ENCODE measurements at regions not wholly inside any gene's neighbourhood (a gene's known extent, or its start where the extent isn't known, plus 50 kb on each side); places are given as distances from the start of the nearest gene placed in this dataset.

DNA sequence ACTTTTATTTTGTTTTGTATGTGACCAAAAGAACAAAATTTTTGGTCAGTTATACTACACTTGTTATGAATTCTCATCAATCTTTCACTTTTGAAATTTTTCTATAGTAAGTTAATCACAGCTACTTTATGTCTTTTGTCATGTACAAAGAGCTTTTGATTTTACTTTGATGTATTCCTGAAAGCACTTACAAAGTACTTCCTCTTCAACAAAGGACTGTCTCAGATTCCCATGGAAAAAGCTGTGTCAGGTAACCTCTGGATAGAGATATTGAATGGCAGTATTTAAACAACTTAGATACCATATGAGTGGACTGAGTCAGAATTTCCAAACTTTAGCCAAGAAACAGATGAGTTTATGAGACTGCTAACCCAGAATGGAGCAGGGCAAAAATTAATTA is 689.3 kb upstream of the ATXN8OS start:
- POLR2A ChIA-PET: no interaction called here
- Histone ChIP-seq H3K9me3 (replicated peaks; ENCODE audit: control insufficient read depth, insufficient read depth, low read length) (no peaks in the 10 kb centered on the region; the same call in 2 of the 3 replicates), H3K4me3 (no peak overlapping the region), H2AFZ (ENCODE audit: control insufficient read depth, low read depth, low read length) (no peak overlapping the region), H3K9ac (ENCODE audit: control insufficient read depth, insufficient read depth, low read length) (no peak overlapping the region), H3K27ac (ENCODE audit: control insufficient read depth, insufficient read depth) (no peak overlapping the region), H3K4me1 (ENCODE audit: control insufficient read depth, insufficient read depth, low read length) (no peaks in the 10 kb centered on the region), H3K79me2 (ENCODE audit: control insufficient read depth, insufficient read depth, low read length) (no peaks in the 10 kb centered on the region), H3K4me2 (ENCODE audit: control insufficient read depth, insufficient read depth) (no peak overlapping the region), H4K20me1 (ENCODE audit: control insufficient read depth, insufficient read depth) (no peaks in the 10 kb centered on the region), H3K36me3 (ENCODE audit: control insufficient read depth in 2 of 2, insufficient read depth in 2 of 2, low read length in 1 of 2) (no peaks in the 10 kb centered on the region), H3K27me3 (replicated peaks in 1 of 2; ENCODE audit: control insufficient read depth in 2 of 2, insufficient read depth in 2 of 2, low read length in 1 of 2) (no peaks in the 10 kb centered on the region)
- SMC1A ChIA-PET (ENCODE audit: uncharacterized antibody, unreplicated experiment): interaction anchor here (0.6 kb wide), 1 partner anchor 184 kb away, joined by 3 read pairs; no protein-coding TSS in a partner anchor
- FAIRE-seq (no peak), ATAC-seq (no peak), DNase-seq (ENCODE audit: low read depth, low spot score) (no peak)
- RAD21 ChIA-PET (ENCODE audit: unreplicated experiment): no interaction called here
- TF ChIP-seq POU2F2 (IDR thresholded peaks at IDR 0.05; ENCODE audit: borderline replicate concordance, low read depth, low read length): no peak
- TF ChIP-seq, protein P1, sequence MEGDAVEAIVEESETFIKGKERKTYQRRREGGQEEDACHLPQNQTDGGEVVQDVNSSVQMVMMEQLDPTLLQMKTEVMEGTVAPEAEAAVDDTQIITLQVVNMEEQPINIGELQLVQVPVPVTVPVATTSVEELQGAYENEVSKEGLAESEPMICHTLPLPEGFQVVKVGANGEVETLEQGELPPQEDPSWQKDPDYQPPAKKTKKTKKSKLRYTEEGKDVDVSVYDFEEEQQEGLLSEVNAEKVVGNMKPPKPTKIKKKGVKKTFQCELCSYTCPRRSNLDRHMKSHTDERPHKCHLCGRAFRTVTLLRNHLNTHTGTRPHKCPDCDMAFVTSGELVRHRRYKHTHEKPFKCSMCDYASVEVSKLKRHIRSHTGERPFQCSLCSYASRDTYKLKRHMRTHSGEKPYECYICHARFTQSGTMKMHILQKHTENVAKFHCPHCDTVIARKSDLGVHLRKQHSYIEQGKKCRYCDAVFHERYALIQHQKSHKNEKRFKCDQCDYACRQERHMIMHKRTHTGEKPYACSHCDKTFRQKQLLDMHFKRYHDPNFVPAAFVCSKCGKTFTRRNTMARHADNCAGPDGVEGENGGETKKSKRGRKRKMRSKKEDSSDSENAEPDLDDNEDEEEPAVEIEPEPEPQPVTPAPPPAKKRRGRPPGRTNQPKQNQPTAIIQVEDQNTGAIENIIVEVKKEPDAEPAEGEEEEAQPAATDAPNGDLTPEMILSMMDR (IDR thresholded peaks at IDR 0.05 in 2 of 3, conservative IDR thresholded peaks at IDR 0.05 in 1 of 3; ENCODE audit: control insufficient read depth in 2 of 3, extremely low read depth in 1 of 3, insufficient read depth in 1 of 3, low read depth in 3 of 3, low read length in 3 of 3): no peak
- TF ChIP-seq SMARCA5 (IDR thresholded peaks at IDR 0.05): no peak
- TF ChIP-seq, protein P2, sequence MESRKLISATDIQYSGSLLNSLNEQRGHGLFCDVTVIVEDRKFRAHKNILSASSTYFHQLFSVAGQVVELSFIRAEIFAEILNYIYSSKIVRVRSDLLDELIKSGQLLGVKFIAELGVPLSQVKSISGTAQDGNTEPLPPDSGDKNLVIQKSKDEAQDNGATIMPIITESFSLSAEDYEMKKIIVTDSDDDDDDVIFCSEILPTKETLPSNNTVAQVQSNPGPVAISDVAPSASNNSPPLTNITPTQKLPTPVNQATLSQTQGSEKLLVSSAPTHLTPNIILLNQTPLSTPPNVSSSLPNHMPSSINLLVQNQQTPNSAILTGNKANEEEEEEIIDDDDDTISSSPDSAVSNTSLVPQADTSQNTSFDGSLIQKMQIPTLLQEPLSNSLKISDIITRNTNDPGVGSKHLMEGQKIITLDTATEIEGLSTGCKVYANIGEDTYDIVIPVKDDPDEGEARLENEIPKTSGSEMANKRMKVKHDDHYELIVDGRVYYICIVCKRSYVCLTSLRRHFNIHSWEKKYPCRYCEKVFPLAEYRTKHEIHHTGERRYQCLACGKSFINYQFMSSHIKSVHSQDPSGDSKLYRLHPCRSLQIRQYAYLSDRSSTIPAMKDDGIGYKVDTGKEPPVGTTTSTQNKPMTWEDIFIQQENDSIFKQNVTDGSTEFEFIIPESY (IDR thresholded peaks at IDR 0.05): no peak
- TF ChIP-seq NR2C2 (IDR thresholded peaks at IDR 0.05; ENCODE audit: borderline replicate concordance, control insufficient read depth, insufficient read length, low read depth): no peak
- TF ChIP-seq KAT2A (conservative IDR thresholded peaks at IDR 0.05; ENCODE audit: control insufficient read depth, low read depth, low read length): no peak
- TF ChIP-seq SIX5 (IDR thresholded peaks at IDR 0.05; ENCODE audit: low read depth, low read length, severe bottlenecking): no peak
- no peak for TF ChIP-seq TBL1XR1 (IDR thresholded peaks at IDR 0.05; ENCODE audit: low read depth, low read length)
- TF ChIP-seq RB1 (IDR thresholded peaks at IDR 0.05; ENCODE audit: borderline replicate concordance): no peak
- TF ChIP-seq FOS (IDR thresholded peaks at IDR 0.05; ENCODE audit: borderline replicate concordance, extremely low read depth, insufficient read length): no peak
- no peak for TF ChIP-seq GABPA (IDR thresholded peaks at IDR 0.05; ENCODE audit: low read depth)
- no peak for TF ChIP-seq EZH2 (IDR thresholded peaks at IDR 0.05; ENCODE audit: borderline replicate concordance, control insufficient read depth, low read depth, low read length)
- in situ Hi-C loops (cut with MboI): no loop called here
- CTCF ChIA-PET: no interaction called here
- intact Hi-C loops (cut with micrococcal nuclease; ENCODE audit: unreplicated experiment): no loop called here
- no TSS peak for BruUV-seq (replicated peaks)
